OCI-LY1 (cell line): ENCODE measurements at regions not wholly inside any gene's neighbourhood (a gene's known extent, or its start where the extent isn't known, plus 50 kb on each side); places are given as distances from the start of the nearest gene placed in this dataset.

Experiments used
- EZH2 ChIP-seq: fragments of 200-600 bp; sonication (generic), shearing (Covaris generic); IDR thresholded peaks from 2 replicates; pipeline ENCODE4 v1.8.0; 2017; ENCODE audit warnings: borderline replicate concordance, mixed run types, mild to moderate bottlenecking, antibody characterized with exemption, low read length, moderate library complexity, mixed read lengths
- TF ChIP-seq, protein P1 (sequence below): fragments of 200-600 bp; sonication (generic), shearing (Covaris generic); IDR thresholded peaks from 2 replicates; pipeline ENCODE4 v1.5.1; 2017; ENCODE audit warnings: mild to moderate bottlenecking, antibody characterized with exemption, low read length, moderate library complexity, mixed read lengths

DNA sequence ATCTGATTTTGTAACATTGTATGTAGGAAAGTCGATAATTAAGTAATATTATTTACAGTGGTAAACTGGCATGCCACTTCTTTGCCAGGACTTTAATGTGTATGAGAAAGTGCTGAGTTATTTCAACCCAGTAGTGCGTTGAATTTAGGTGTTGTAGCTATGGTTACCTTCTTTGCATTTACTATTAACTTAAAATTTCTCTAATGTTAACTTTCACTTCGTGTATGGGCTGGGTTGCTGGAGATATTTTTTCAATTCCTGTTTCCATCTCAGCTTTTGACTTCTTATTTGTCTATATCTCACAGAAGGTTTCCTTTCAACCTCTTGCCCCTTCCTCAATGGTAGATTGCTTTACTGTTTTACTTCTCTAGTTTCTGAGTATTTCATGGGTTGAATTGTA, 1345.6 kb downstream of the FSCB start:
- TF ChIP-seq, protein P1, sequence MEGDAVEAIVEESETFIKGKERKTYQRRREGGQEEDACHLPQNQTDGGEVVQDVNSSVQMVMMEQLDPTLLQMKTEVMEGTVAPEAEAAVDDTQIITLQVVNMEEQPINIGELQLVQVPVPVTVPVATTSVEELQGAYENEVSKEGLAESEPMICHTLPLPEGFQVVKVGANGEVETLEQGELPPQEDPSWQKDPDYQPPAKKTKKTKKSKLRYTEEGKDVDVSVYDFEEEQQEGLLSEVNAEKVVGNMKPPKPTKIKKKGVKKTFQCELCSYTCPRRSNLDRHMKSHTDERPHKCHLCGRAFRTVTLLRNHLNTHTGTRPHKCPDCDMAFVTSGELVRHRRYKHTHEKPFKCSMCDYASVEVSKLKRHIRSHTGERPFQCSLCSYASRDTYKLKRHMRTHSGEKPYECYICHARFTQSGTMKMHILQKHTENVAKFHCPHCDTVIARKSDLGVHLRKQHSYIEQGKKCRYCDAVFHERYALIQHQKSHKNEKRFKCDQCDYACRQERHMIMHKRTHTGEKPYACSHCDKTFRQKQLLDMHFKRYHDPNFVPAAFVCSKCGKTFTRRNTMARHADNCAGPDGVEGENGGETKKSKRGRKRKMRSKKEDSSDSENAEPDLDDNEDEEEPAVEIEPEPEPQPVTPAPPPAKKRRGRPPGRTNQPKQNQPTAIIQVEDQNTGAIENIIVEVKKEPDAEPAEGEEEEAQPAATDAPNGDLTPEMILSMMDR = no peak
- no peak for TF ChIP-seq EZH2
